Esophagus (tissue), 2 donors: ENCODE measurements at regions not wholly inside any gene's neighbourhood (a gene's known extent, or its start where the extent isn't known, plus 50 kb on each side); places are given as distances from the start of the nearest gene placed in this dataset.

Experiments used
- H3K27ac ChIP-seq, 2 donors: one replicate each; pipeline ENCODE4 v1.5.1; 2013; ENCODE audit warnings: low read depth in 2 of 2, mild to moderate bottlenecking in 2 of 2, inconsistent platforms in 1 of 2, low read length in 1 of 2, moderate library complexity in 1 of 2
- H3K27me3 ChIP-seq, 2 donors: one replicate each; pipeline ENCODE4 v1.6.1; 2013; ENCODE audit warnings: low read length in 2 of 2, control low read depth in 1 of 2, mild to moderate bottlenecking in 1 of 2; ENCODE audit not compliant: insufficient read depth in 2 of 2, control insufficient read depth in 1 of 2
- H3K36me3 ChIP-seq, 2 donors: one replicate each; pipeline ENCODE4 v1.6.1; 2013; ENCODE audit warnings: low read length in 1 of 2; ENCODE audit not compliant: control insufficient read depth in 2 of 2, insufficient read depth in 2 of 2
- H3K4me1 ChIP-seq, 2 donors: one replicate each; pipeline ENCODE4 v1.6.1; 2013; ENCODE audit warnings: low read length in 1 of 2; ENCODE audit not compliant: control insufficient read depth in 2 of 2, insufficient read depth in 2 of 2
- H3K4me3 ChIP-seq, 2 donors: one replicate each; pipeline ENCODE4 v1.5.1; 2013; ENCODE audit warnings: low read length in 2 of 2, mild to moderate bottlenecking in 2 of 2, low read depth in 1 of 2, moderate library complexity in 1 of 2
- H3K9me3 ChIP-seq, 2 donors: one replicate each; pipeline ENCODE4 v1.6.1; 2013; ENCODE audit warnings: mild to moderate bottlenecking in 2 of 2, low read depth in 1 of 2, low read length in 1 of 2, moderate library complexity in 1 of 2; ENCODE audit not compliant: control insufficient read depth in 2 of 2, insufficient read depth in 1 of 2
- WGBS, 2 donors: extraction: QIAGEN DNeasy Blood & Tissue Kit; methylation state at CpG; one replicate each; pipeline ENCODE4 v1.1.7; 2013; 5-methylcytosine and 5-hydroxymethylcytosine counted together
- donor health status: healthy with polysubstance abuse.
- donor health status: Bipolar disorder and iron deficiency.

DNA sequence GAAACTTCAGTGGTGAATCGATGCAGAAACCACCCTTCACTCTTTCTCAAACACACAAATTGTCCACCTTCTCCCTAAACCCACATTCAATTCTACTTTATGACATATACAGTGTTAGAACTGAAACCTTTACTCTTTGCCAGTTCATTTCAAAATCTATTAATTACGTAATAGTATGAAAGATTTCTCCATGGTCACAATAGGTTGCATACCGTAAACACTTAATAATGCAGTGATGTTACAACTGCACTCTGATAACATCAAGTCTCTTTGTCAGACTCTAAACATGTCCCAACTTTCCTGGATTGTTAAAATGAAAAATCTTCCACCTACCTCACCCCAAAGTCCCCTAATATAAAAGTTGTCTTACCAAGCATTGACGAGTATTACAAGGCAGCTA is 111.8 kb upstream of the PROK2 start:
- Histone ChIP-seq H3K9me3 (no peaks in the 10 kb centered on the region), H3K27me3 (no peaks in the 10 kb centered on the region), H3K36me3 (no peaks in the 10 kb centered on the region), H3K4me1 (no peaks in the 10 kb centered on the region), H3K27ac (no peak overlapping the region), H3K4me3 (no peak overlapping the region)
- WGBS, 2 donors = 78 to 80% methylated on average over 4 of the region's 4 CpGs

DNA sequence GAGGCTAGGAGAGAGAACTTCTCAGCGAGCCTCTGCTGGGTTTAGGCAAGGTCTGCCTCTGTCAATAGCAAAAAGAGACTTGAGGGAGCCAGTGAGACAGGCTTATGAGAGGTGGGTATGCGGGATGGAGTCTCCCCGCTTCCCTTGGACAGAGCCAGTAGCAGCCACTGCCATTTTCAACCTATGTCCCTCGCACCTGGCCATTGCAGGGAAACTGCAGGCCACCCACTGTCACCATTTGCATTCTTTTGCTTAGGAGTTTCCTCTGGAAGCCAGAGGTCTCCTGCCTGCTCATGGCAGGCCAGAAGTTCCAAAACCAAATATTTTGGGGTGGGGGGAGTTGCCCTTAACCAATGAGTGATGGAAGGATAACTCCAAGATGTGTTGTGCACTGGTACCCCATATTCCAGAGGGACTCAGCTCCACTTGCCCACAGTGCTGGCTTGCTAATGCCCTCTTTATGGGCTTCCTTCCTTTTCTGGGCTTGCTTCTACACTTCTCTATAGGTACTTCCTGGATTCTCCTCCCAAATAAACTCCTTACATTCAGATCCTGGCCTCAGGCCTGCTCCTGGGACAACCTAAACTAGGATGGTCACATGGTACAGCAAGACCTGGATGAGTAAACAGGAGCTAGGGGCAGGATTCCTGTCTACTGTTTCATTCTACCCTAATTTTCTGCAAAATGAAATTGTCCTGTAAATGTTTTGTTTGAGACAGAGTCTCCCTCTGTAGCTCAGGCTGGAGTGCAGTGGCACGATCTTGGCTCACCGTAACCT is 108.9 kb upstream of the PROK2 start:
- 86 to 93% methylated on average over 6 of the region's 6 CpGs for WGBS, 2 donors
- no peak overlapping the region for H3K4me3 ChIP-seq
- H3K4me1 ChIP-seq = peaks cover 0 to 2% of the 10 kb centered on the region in 2 donors
- H3K9me3 ChIP-seq = no peaks in the 10 kb centered on the region
- no peaks in the 10 kb centered on the region for H3K27me3 ChIP-seq
- no peaks in the 10 kb centered on the region for H3K36me3 ChIP-seq
- no peak overlapping the region for H3K27ac ChIP-seq

DNA sequence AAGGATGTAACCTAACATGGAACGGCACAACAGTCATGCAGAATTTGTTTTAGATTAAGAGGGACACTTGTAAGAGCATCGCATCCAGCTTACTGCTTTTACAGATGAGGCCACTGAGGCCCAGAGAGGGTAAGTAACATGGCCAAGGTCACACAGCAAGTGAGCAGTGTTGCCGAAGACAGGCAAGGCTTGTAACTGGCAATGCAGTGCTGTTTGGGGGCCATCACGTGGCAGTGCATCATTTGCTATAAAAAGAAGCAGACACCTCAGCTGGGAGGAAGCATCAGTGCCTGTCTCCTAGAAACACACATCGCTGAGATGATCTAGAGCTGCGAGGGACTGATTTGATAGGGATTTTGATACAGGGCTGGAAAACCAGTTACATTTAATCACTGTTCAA is 108.2 kb upstream of the PROK2 start:
- Histone ChIP-seq H3K9me3 (no peaks in the 10 kb centered on the region), H3K27ac (no peak overlapping the region), H3K4me1 (peaks cover 0 to 2% of the 10 kb centered on the region in 2 donors), H3K4me3 (no peak overlapping the region), H3K27me3 (no peaks in the 10 kb centered on the region), H3K36me3 (no peaks in the 10 kb centered on the region)
- WGBS, 2 donors = 83% methylated on average over 6 of the region's 6 CpGs

DNA sequence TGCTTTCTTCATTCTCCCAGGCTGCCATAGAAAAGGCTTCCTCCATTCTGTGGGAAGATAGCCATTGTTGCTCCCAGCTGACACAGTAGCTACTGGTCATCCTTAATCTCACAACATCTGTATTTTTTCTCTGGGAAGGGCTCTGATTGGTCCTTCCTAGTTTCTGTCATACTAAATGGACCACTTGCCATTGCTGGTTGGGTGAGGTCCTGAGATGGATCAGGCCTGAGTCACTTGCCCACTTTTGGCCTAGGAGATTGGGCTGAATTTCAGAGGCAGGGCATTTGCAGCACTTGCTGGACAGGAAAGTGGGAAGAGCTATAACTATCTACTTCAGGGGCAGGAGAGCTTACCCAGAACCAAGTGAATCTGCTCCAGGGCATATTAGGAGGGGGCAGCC is 106.5 kb upstream of the PROK2 start:
- peaks cover 0 to 2% of the 10 kb centered on the region in 2 donors for H3K4me1 ChIP-seq
- no peaks in the 10 kb centered on the region for H3K27me3 ChIP-seq
- no peak overlapping the region for H3K27ac ChIP-seq
- no peaks in the 10 kb centered on the region for H3K9me3 ChIP-seq
- no peaks in the 10 kb centered on the region for H3K36me3 ChIP-seq
- no peak overlapping the region for H3K4me3 ChIP-seq

DNA sequence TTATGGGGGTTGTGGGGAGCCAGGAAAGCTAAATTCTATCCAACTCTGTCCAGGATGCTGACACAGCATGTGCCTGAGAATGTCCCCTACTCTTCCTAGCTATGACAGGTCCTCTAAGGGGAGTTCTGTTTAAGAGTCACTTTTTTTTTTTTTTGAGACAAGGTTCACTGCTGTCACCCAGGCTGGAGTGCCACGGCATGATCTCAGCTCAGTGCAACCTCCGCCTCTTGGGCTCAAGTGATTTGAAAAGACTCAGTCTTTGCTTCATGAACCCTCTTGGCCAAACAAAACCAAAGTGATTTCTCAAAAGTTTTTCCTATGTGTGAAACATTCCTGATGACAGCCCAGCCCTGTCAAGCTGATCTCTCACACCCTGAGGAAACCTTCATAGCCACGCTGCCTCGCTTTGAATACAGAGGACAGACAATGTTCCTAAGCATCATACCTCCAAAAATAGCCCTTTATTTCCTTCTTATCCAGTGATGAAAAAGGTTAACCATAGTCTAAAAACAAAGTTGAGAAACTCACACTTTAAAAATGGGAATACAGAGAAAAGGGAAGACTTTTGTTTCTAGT is 105.5 kb upstream of the PROK2 start:
- Histone ChIP-seq H3K4me3 (no peak overlapping the region), H3K9me3 (no peaks in the 10 kb centered on the region), H3K27ac (no peak overlapping the region), H3K4me1 (peaks cover 0 to 2% of the 10 kb centered on the region in 2 donors), H3K27me3 (no peaks in the 10 kb centered on the region), H3K36me3 (no peaks in the 10 kb centered on the region)
- WGBS, 2 donors = 37 to 55% methylated on average over 4 of the region's 4 CpGs

DNA sequence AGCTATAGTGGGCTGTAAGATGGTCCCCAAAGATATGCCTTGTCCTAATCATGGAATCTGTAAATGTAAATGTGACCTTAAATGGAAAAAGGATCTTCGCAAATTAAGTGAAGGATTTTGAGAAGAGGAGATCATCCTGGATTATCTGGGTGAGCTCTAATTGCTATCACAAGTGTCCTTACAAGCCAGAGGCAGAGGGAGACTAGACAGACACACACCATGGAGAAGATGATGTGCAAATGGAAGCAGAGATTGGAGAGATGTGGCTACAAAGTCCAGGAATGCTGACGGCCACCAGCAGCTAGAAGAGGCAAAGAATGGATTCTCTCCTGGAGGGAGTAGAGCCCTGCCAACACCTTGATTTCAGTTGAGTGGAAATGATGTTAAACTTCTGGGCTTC is 102.3 kb upstream of the PROK2 start:
- H3K36me3 ChIP-seq = no peaks in the 10 kb centered on the region
- no peak overlapping the region for H3K4me3 ChIP-seq
- H3K4me1 ChIP-seq = peaks cover 0 to 2% of the 10 kb centered on the region in 2 donors
- WGBS, 2 donors = 74 to 78% methylated on average over 2 of the region's 2 CpGs
- H3K27ac ChIP-seq = no peak overlapping the region
- no peaks in the 10 kb centered on the region for H3K27me3 ChIP-seq
- H3K9me3 ChIP-seq = no peaks in the 10 kb centered on the region

DNA sequence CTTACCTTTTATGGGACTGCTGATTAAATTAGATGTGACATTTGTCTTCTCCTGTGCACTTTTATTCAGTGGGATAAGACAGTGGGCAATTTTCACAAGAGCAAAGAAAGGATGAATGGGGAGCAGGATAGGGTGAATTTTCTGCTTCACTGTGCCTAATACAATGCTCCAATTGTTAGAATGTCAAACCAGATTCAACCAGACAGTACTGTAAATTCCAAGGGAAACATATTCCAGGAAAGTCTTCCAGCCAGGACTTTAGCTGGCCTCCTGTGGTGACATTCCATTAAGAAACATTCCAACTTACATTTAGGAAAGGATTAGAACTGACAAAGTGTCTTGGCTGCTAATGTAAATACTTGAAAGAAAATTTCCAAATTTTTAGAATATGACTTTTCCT is 100.1 kb upstream of the PROK2 start:
- no peaks in the 10 kb centered on the region for H3K9me3 ChIP-seq
- H3K27me3 ChIP-seq = no peaks in the 10 kb centered on the region
- H3K36me3 ChIP-seq = no peaks in the 10 kb centered on the region
- H3K4me1 ChIP-seq = no peaks in the 10 kb centered on the region
- H3K27ac ChIP-seq = no peak overlapping the region
- H3K4me3 ChIP-seq = no peak overlapping the region

DNA sequence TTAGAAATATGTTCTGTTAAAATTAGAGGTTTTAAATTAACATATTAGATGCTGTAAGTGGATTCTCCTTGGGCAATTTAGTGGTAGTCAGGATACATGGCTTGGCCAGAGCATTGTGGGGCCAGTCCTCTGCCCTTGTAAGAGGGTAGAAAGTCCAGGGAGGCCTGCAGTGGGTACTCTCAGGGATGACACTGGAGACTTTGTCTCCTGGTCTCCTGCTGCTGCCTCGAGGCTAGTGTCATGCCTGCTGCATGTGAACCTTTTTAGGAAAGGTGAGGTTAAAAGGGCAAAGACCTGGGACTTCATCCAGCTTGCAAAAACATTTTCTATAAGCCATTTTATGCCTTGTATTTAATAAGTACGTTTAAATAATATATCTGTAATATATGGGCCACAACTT is 96.8 kb upstream of the PROK2 start:
- Histone ChIP-seq H3K27ac (no peak overlapping the region), H3K4me3 (no peak overlapping the region), H3K27me3 (no peaks in the 10 kb centered on the region), H3K9me3 (no peaks in the 10 kb centered on the region), H3K4me1 (no peaks in the 10 kb centered on the region), H3K36me3 (no peaks in the 10 kb centered on the region)
- WGBS, 2 donors = 65 to 68% methylated on average over 2 of the region's 2 CpGs

DNA sequence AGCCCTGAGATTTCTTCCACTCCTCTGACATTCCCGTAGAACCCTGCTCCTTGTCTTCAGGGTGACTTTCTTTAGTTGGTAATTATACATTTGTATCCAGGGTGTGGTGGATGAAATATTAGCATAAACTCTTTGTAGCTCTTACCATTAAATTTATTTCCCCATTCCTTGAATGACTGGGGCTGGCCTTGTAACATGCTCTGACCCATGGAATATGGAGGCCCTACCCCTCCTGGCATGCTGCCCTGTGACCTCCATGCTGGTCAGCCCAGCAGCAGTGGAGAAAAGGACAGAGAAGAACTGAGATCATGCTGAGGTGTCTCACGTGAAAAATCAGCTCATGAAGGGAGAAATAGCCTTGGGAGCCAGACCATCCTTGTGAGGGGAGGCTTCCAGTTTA is 96.1 kb upstream of the PROK2 start:
- Histone ChIP-seq H3K4me1 (no peaks in the 10 kb centered on the region), H3K27ac (no peak overlapping the region), H3K27me3 (no peaks in the 10 kb centered on the region), H3K4me3 (no peak overlapping the region), H3K9me3 (no peaks in the 10 kb centered on the region), H3K36me3 (no peaks in the 10 kb centered on the region)
- WGBS, 2 donors = 84 to 86% methylated on average over 2 of the region's 2 CpGs

DNA sequence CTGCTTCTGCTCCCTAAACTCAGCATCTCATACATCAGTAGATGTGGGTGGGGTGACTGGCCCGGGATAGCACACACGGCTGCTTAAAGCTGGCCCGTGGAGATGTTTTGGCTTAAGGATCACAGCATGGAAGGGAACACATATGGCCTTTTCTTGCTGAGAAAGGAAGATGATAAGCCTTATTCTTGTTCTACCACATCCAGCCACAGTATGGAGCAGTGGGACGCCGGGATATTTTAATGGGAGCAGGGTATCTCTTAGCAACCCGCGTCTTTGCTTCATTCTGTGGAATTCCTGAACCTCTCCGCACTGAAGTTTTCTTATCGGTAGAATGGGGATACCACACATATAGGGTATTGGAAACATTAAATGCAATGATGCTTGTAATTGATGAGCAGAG is 94.1 kb upstream of the PROK2 start:
- Histone ChIP-seq H3K27me3 (no peaks in the 10 kb centered on the region), H3K4me1 (no peaks in the 10 kb centered on the region)
- 84 to 87% methylated on average over 9 of the region's 9 CpGs for WGBS, 2 donors

More for the DNA sequence above, 94.1 kb upstream of the PROK2 start:
- H3K27ac ChIP-seq = no peak overlapping the region
- no peaks in the 10 kb centered on the region for H3K9me3 ChIP-seq
- no peak overlapping the region for H3K4me3 ChIP-seq
- no peaks in the 10 kb centered on the region for H3K36me3 ChIP-seq
